Breast epithelium (tissue), 3 donors: ENCODE measurements at regions not wholly inside any gene's neighbourhood (a gene's known extent, or its start where the extent isn't known, plus 50 kb on each side); places are given as distances from the start of the nearest gene placed in this dataset.

Source experiments
- POLR2A ChIP-seq: fragments of 450-650 bp; IDR thresholded peaks from one replicate; pipeline ENCODE4 v1.6.1; 2016; ENCODE audit warnings: antibody characterized with exemption, mild to moderate bottlenecking, moderate library complexity
- POLR2AphosphoS5 ChIP-seq, 3 donors: sonication (generic); formaldehyde crosslinking; IDR thresholded peaks; one replicate each; pipeline ENCODE4 v1.6.1; 2017; ENCODE audit warnings: antibody characterized with exemption in 3 of 3
- TF ChIP-seq, protein P1 (sequence below), 3 donors: fragments of 450-650 bp; IDR thresholded peaks; one replicate each; pipeline ENCODE4 v1.5.1; 2016 to 2017; ENCODE audit warnings: antibody characterized with exemption in 3 of 3, mild to moderate bottlenecking in 3 of 3, moderate library complexity in 3 of 3

DNA sequence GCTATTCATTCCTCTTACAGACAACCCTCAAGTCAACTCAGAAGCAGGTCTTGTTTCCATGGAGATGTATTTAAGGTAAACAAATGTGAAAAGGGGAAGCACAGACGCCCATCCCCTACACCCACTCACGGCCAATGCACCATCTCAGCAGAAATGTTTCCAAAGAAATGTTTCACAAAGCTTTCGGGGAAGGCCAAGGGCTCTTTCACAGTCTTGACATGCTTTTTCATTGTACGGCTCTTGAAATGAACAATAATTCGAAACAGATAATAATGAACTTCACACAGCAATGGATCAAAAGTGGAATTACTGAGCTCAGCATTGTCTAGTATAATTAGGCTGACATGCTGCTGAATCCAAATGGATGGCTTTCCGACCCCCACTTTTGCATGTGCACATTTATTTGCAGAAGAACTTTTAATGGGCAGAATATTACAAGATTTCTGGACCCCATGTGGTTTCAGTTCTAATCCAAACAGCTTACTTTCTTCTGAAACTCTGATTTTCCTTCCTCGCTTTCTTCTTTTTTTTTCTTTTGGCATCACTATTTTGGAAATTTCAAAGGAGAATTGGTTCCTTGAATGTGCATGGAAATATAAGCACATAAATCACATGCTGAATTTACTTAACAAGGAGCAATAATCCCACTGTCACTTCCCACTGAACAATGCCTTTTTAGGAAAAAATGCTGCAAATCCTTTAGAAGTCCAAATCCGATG is 160.9 kb downstream of the SMIM20 start:
- TF ChIP-seq, protein P1, sequence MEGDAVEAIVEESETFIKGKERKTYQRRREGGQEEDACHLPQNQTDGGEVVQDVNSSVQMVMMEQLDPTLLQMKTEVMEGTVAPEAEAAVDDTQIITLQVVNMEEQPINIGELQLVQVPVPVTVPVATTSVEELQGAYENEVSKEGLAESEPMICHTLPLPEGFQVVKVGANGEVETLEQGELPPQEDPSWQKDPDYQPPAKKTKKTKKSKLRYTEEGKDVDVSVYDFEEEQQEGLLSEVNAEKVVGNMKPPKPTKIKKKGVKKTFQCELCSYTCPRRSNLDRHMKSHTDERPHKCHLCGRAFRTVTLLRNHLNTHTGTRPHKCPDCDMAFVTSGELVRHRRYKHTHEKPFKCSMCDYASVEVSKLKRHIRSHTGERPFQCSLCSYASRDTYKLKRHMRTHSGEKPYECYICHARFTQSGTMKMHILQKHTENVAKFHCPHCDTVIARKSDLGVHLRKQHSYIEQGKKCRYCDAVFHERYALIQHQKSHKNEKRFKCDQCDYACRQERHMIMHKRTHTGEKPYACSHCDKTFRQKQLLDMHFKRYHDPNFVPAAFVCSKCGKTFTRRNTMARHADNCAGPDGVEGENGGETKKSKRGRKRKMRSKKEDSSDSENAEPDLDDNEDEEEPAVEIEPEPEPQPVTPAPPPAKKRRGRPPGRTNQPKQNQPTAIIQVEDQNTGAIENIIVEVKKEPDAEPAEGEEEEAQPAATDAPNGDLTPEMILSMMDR (IDR thresholded peaks at IDR 0.05): no peak
- TF ChIP-seq POLR2A (no peak), POLR2AphosphoS5 (IDR thresholded peaks at IDR 0.05) (no peak)
